ENCODE measurements at regions not wholly inside any gene's neighbourhood (a gene's known extent, or its start where the extent isn't known, plus 50 kb on each side); places are given as distances from the start of the nearest gene placed in this dataset.

- H3K36me3 ChIP-seq: no peaks in the 10 kb centered on the region
- H3K4me1 ChIP-seq: no peaks in the 10 kb centered on the region
- intact Hi-C loops (cut with DNase I; ENCODE audit: low total_unique reads): no loop called here
- peaks cover 0 to 14% of the 10 kb centered on the region in 2 donors for H3K27me3 ChIP-seq
- H3K9me3 ChIP-seq: no peaks in the 10 kb centered on the region
- TF ChIP-seq CTCF (IDR thresholded peaks at IDR 0.05): no peak
- no peak overlapping the region for H3K4me3 ChIP-seq
- H3K27ac ChIP-seq: no peak overlapping the region
- no peak for DNase-seq
Observed at GRCh38 chr17:72315122-72315913, 194.5 kb downstream of the SOX9 start.

- no peak for DNase-seq
- no peaks in the 10 kb centered on the region for H3K9me3 ChIP-seq
Observed at GRCh38 chr17:72318131-72318530, 197.3 kb downstream of the SOX9 start.

GRCh38 chr17:72321896-72322295 is 201.1 kb downstream of the SOX9 start:
- Histone ChIP-seq H3K4me1 (no peaks in the 10 kb centered on the region), H3K9me3 (peaks cover 0 to 5% (median 0%) of the 10 kb centered on the region in 3 donors), H3K4me3 (no peak overlapping the region), H3K27ac (no peak overlapping the region), H3K36me3 (no peaks in the 10 kb centered on the region), H3K27me3 (peaks cover 0 to 16% of the 10 kb centered on the region in 2 donors)
- TF ChIP-seq CTCF (IDR thresholded peaks at IDR 0.05): no peak
- intact Hi-C loops (cut with DNase I; ENCODE audit: low total_unique reads): no loop called here
- DNase-seq: no peak

More at GRCh38 chr17:72318131-72318530, 197.3 kb downstream of the SOX9 start:
- Histone ChIP-seq H3K36me3 (no peaks in the 10 kb centered on the region), H3K4me1 (no peaks in the 10 kb centered on the region), H3K27me3 (peaks cover 0 to 16% of the 10 kb centered on the region in 2 donors), H3K27ac (no peak overlapping the region), H3K4me3 (no peak overlapping the region)
- intact Hi-C loops (cut with DNase I; ENCODE audit: low total_unique reads): no loop called here
- TF ChIP-seq CTCF (IDR thresholded peaks at IDR 0.05): no peak

- no peak overlapping the region for H3K27ac ChIP-seq
- H3K4me1 ChIP-seq: no peaks in the 10 kb centered on the region
- peaks cover 0 to 5% of the 10 kb centered on the region in 2 donors for H3K27me3 ChIP-seq
- TF ChIP-seq CTCF (IDR thresholded peaks at IDR 0.05): no peak
- H3K4me3 ChIP-seq: no peak overlapping the region
- intact Hi-C loops (cut with DNase I; ENCODE audit: low total_unique reads): no loop called here
- no peak for DNase-seq
- no peaks in the 10 kb centered on the region for H3K36me3 ChIP-seq
- H3K9me3 ChIP-seq: no peaks in the 10 kb centered on the region
Observed at GRCh38 chr17:72332367-72332766, 211.5 kb downstream of the SOX9 start.

- no peak for TF ChIP-seq CTCF (IDR thresholded peaks at IDR 0.05)
- H3K4me1 ChIP-seq: peaks cover 0 to 6% (median 4%) of the 10 kb centered on the region in 4 donors
- peaks cover 0 to 5% of the 10 kb centered on the region in 2 donors for H3K27me3 ChIP-seq
- no peak overlapping the region for H3K4me3 ChIP-seq
- no peak overlapping the region for H3K27ac ChIP-seq
- H3K9me3 ChIP-seq: no peaks in the 10 kb centered on the region
- intact Hi-C loops (cut with DNase I; ENCODE audit: low total_unique reads): no loop called here
- no peak for DNase-seq
- H3K36me3 ChIP-seq: no peaks in the 10 kb centered on the region
Observed at GRCh38 chr17:72333570-72333969, 212.8 kb downstream of the SOX9 start.
